WTC11 (cell line): ENCODE measurements at regions not wholly inside any gene's neighbourhood (a gene's known extent, or its start where the extent isn't known, plus 50 kb on each side); places are given as distances from the start of the nearest gene placed in this dataset.

Experiments
- ATAC-seq: fragments of 200-7000 bp; cut with Tn5 transposase; 2 replicates; pipeline ENCODE4 v1.10.0; 2021; ENCODE audit warnings: mild to moderate bottlenecking, moderate library complexity
- CTCF ChIA-PET: fragments of 300-600 bp; sonication (Branson Sonifier 250); formaldehyde crosslinking; loops from one replicate; lab custom pipeline; 2021; ENCODE audit warnings: antibody characterized with exemption; lab: Charles Lee
- POLR2A ChIA-PET: fragments of 350-600 bp; sonication (Branson Sonifier 250); formaldehyde crosslinking; loops from one replicate; lab custom pipeline; 2021; ENCODE audit warnings: antibody characterized with exemption; lab: Charles Lee
- DNase-seq: peaks from one replicate; pipeline ENCODE4 v3.0.0; 2021; ENCODE audit warnings: low spot score
- H3K27ac Mint-ChIP-seq: 2 replicates; pipeline ENCODE4 v1.8.0; 2021; ENCODE audit warnings: mixed read lengths
- H3K27me3 Mint-ChIP-seq: 2 replicates; pipeline ENCODE4 v1.8.0; 2021; ENCODE audit warnings: low read depth, mild to moderate bottlenecking, moderate library complexity, mixed read lengths
- H3K36me3 Mint-ChIP-seq: 2 replicates; pipeline ENCODE4 v1.8.0; 2021; ENCODE audit warnings: mixed read lengths
- H3K4me1 Mint-ChIP-seq: 2 replicates; pipeline ENCODE4 v1.8.0; 2022; ENCODE audit warnings: mixed read lengths
- H3K4me3 Mint-ChIP-seq: 2 replicates; pipeline ENCODE4 v1.8.0; 2021; ENCODE audit warnings: mild to moderate bottlenecking, moderate library complexity, mixed read lengths
- H3K9me3 Mint-ChIP-seq: 2 replicates; pipeline ENCODE4 v1.8.0; 2021; ENCODE audit warnings: mixed read lengths
- CREB1 ChIP-seq: sonication (generic); formaldehyde crosslinking; IDR thresholded peaks from 2 replicates; pipeline ENCODE4 v1.8.0; 2023; ENCODE audit warnings: mild to moderate bottlenecking, missing genetic modification reagents
- ESRRA ChIP-seq: sonication (generic); formaldehyde crosslinking; IDR thresholded peaks from 2 replicates; pipeline ENCODE4 v1.8.1; 2022; ENCODE audit warnings: mild to moderate bottlenecking, missing genetic modification reagents, borderline replicate concordance
- HMGA2 ChIP-seq: fragments of 250-450 bp; sonication (Bioruptor Pico); IDR thresholded peaks from 2 replicates; pipeline ENCODE4 v1.4.0; 2021; ENCODE audit warnings: mild to moderate bottlenecking, moderate library complexity
- JAZF1 ChIP-seq: fragments of 250-450 bp; sonication (Bioruptor Pico); IDR thresholded peaks from 2 replicates; pipeline ENCODE4 v1.9.0; 2021; ENCODE audit warnings: moderate library complexity, mild to moderate bottlenecking, inconsistent platforms
- MYBL2 ChIP-seq: sonication (generic); formaldehyde crosslinking; IDR thresholded peaks from 2 replicates; pipeline ENCODE4 v1.8.1; 2023; ENCODE audit warnings: mild to moderate bottlenecking, moderate library complexity, missing genetic modification reagents
- NR2C2 ChIP-seq: sonication (generic); formaldehyde crosslinking; IDR thresholded peaks from 2 replicates; pipeline ENCODE4 v1.8.0; 2022; ENCODE audit warnings: mild to moderate bottlenecking, missing genetic modification reagents
- PRRX2 ChIP-seq: fragments of 250-450 bp; sonication (Bioruptor Pico); IDR thresholded peaks from 2 replicates; pipeline ENCODE4 v1.8.0; 2021; ENCODE audit warnings: mild to moderate bottlenecking
- RORB ChIP-seq: fragments of 250-450 bp; sonication (Bioruptor Pico); IDR thresholded peaks from 2 replicates; pipeline ENCODE4 v1.9.0; 2021; ENCODE audit warnings: mild to moderate bottlenecking
- SMAD3 ChIP-seq: sonication (generic); formaldehyde crosslinking; IDR thresholded peaks from 2 replicates; pipeline ENCODE4 v1.8.0; 2022; ENCODE audit warnings: missing genetic modification reagents, mild to moderate bottlenecking, borderline replicate concordance
- TEAD4 ChIP-seq: sonication (generic); formaldehyde crosslinking; IDR thresholded peaks from 2 replicates; pipeline ENCODE4 v1.8.0; 2022; ENCODE audit warnings: mild to moderate bottlenecking, missing genetic modification reagents
- TP53 ChIP-seq: sonication (generic); formaldehyde crosslinking; IDR thresholded peaks from 2 replicates; pipeline ENCODE4 v1.8.1; 2023; ENCODE audit warnings: mild to moderate bottlenecking, missing genetic modification reagents
- TF ChIP-seq, protein P1 (sequence below): sonication (generic); formaldehyde crosslinking; IDR thresholded peaks from 2 replicates; pipeline ENCODE4 v1.8.1; 2023; ENCODE audit warnings: mild to moderate bottlenecking, missing genetic modification reagents
- TF ChIP-seq, protein P2 (sequence below): fragments of 250-450 bp; sonication (Bioruptor Pico); IDR thresholded peaks from 2 replicates; pipeline ENCODE4 v1.9.0; 2021; ENCODE audit warnings: moderate library complexity, mild to moderate bottlenecking, inconsistent platforms, borderline replicate concordance
- TF ChIP-seq, protein P3 (sequence below): sonication (generic); formaldehyde crosslinking; IDR thresholded peaks from 2 replicates; pipeline ENCODE4 v1.8.0; 2022; ENCODE audit warnings: missing genetic modification reagents
- TF ChIP-seq, protein P4 (sequence below): sonication (generic); formaldehyde crosslinking; IDR thresholded peaks from 2 replicates; pipeline ENCODE4 v1.8.1; 2022; ENCODE audit warnings: low read depth, missing genetic modification reagents, borderline replicate concordance
- TF ChIP-seq, protein P5 (sequence below): sonication (generic); formaldehyde crosslinking; IDR thresholded peaks from 2 replicates; pipeline ENCODE4 v1.8.0; 2023; ENCODE audit warnings: missing genetic modification reagents, mild to moderate bottlenecking, borderline replicate concordance
- TF ChIP-seq, protein P6 (sequence below): sonication (generic); formaldehyde crosslinking; IDR thresholded peaks from 2 replicates; pipeline ENCODE4 v1.8.1; 2023; ENCODE audit warnings: mild to moderate bottlenecking, missing genetic modification reagents, moderate library complexity
- TF ChIP-seq, protein P7 (sequence below): sonication (generic); formaldehyde crosslinking; IDR thresholded peaks from 2 replicates; pipeline ENCODE4 v1.8.1; 2022; ENCODE audit warnings: missing genetic modification reagents, borderline replicate concordance

DNA sequence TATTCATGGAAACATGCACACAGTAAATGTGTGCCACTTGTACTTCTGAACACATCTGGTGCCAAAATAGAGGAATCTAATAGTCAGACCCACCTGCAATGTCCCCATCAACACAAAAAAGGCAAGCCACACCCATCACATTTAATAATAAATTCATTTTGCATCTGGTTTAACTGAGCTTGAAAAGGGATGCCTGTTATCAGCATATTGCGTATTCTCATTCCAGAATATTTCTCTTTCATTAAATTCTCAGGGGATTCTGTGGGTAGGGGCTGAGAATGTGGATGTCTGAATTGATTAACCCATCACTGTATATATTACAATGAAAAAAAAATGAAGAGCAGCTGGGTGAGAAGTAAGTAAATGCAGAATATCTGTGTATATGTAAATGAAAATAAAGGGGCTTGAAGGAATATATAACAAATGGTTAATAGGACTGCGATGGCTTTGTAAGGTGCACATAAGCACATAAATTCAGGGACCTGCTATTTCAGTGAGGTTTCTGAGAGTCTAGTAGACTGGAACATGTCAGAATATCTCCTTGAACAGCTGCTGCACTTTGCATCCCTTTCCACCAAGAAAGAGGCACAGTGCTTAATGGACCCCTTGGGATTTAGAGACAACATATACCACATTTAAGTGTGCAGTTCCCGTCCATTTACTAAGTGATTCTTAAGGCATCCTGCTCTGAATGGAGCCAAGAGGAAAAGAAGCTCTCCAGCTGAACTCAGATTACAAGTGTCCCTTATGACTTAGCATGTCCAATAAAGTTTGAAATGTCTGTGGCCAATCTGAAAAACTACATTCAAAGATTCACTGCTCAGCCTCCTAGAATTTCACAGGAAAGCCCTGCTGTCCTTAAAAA is 104.1 kb upstream of the NIPBL start:
- Mint-ChIP-seq H3K27me3 (0 out of 2 replicates have a peak, but pooled peaks cover 4% of the 10 kb centered on the region), H3K4me1 (no peaks in the 10 kb centered on the region; the same call in 1 of the 2 replicates), H3K27ac (no peak overlapping the region), H3K9me3 (peaks cover 7% of the 10 kb centered on the region), H3K4me3 (no peak overlapping the region), H3K36me3 (peaks cover 6% of the 10 kb centered on the region)
- ChIA-PET CTCF (no interaction called here), POLR2A (no interaction called here)
- no peak for DNase-seq
- ATAC-seq: no peak
- TF ChIP-seq ESRRA (CRISPR knock-in tag) (no peak), NR2C2 (CRISPR knock-in tag) (no peak), TEAD4 (CRISPR knock-in tag) (no peak), CREB1 (CRISPR knock-in tag) (no peak), TP53 (CRISPR knock-in tag) (no peak), HMGA2 (CRISPR knock-in tag) (no peak), MYBL2 (CRISPR knock-in tag) (no peak), JAZF1 (CRISPR knock-in tag) (no peak), PRRX2 (no peak), RORB (CRISPR knock-in tag) (no peak), SMAD3 (no peak)
- TF ChIP-seq, protein P1, sequence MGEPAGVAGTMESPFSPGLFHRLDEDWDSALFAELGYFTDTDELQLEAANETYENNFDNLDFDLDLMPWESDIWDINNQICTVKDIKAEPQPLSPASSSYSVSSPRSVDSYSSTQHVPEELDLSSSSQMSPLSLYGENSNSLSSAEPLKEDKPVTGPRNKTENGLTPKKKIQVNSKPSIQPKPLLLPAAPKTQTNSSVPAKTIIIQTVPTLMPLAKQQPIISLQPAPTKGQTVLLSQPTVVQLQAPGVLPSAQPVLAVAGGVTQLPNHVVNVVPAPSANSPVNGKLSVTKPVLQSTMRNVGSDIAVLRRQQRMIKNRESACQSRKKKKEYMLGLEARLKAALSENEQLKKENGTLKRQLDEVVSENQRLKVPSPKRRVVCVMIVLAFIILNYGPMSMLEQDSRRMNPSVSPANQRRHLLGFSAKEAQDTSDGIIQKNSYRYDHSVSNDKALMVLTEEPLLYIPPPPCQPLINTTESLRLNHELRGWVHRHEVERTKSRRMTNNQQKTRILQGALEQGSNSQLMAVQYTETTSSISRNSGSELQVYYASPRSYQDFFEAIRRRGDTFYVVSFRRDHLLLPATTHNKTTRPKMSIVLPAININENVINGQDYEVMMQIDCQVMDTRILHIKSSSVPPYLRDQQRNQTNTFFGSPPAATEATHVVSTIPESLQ (CRISPR knock-in tag): no peak
- TF ChIP-seq, protein P2, sequence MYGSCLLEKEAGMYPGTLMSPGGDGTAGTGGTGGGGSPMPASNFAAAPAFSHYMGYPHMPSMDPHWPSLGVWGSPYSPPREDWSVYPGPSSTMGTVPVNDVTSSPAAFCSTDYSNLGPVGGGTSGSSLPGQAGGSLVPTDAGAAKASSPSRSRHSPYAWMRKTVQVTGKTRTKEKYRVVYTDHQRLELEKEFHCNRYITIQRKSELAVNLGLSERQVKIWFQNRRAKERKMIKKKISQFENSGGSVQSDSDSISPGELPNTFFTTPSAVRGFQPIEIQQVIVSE (CRISPR knock-in tag): no peak
- TF ChIP-seq, protein P3, sequence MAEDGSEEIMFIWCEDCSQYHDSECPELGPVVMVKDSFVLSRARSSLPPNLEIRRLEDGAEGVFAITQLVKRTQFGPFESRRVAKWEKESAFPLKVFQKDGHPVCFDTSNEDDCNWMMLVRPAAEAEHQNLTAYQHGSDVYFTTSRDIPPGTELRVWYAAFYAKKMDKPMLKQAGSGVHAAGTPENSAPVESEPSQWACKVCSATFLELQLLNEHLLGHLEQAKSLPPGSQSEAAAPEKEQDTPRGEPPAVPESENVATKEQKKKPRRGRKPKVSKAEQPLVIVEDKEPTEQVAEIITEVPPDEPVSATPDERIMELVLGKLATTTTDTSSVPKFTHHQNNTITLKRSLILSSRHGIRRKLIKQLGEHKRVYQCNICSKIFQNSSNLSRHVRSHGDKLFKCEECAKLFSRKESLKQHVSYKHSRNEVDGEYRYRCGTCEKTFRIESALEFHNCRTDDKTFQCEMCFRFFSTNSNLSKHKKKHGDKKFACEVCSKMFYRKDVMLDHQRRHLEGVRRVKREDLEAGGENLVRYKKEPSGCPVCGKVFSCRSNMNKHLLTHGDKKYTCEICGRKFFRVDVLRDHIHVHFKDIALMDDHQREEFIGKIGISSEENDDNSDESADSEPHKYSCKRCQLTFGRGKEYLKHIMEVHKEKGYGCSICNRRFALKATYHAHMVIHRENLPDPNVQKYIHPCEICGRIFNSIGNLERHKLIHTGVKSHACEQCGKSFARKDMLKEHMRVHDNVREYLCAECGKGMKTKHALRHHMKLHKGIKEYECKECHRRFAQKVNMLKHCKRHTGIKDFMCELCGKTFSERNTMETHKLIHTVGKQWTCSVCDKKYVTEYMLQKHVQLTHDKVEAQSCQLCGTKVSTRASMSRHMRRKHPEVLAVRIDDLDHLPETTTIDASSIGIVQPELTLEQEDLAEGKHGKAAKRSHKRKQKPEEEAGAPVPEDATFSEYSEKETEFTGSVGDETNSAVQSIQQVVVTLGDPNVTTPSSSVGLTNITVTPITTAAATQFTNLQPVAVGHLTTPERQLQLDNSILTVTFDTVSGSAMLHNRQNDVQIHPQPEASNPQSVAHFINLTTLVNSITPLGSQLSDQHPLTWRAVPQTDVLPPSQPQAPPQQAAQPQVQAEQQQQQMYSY: no peak
- TF ChIP-seq, protein P4, sequence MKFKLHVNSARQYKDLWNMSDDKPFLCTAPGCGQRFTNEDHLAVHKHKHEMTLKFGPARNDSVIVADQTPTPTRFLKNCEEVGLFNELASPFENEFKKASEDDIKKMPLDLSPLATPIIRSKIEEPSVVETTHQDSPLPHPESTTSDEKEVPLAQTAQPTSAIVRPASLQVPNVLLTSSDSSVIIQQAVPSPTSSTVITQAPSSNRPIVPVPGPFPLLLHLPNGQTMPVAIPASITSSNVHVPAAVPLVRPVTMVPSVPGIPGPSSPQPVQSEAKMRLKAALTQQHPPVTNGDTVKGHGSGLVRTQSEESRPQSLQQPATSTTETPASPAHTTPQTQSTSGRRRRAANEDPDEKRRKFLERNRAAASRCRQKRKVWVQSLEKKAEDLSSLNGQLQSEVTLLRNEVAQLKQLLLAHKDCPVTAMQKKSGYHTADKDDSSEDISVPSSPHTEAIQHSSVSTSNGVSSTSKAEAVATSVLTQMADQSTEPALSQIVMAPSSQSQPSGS: no peak
- TF ChIP-seq, protein P5, sequence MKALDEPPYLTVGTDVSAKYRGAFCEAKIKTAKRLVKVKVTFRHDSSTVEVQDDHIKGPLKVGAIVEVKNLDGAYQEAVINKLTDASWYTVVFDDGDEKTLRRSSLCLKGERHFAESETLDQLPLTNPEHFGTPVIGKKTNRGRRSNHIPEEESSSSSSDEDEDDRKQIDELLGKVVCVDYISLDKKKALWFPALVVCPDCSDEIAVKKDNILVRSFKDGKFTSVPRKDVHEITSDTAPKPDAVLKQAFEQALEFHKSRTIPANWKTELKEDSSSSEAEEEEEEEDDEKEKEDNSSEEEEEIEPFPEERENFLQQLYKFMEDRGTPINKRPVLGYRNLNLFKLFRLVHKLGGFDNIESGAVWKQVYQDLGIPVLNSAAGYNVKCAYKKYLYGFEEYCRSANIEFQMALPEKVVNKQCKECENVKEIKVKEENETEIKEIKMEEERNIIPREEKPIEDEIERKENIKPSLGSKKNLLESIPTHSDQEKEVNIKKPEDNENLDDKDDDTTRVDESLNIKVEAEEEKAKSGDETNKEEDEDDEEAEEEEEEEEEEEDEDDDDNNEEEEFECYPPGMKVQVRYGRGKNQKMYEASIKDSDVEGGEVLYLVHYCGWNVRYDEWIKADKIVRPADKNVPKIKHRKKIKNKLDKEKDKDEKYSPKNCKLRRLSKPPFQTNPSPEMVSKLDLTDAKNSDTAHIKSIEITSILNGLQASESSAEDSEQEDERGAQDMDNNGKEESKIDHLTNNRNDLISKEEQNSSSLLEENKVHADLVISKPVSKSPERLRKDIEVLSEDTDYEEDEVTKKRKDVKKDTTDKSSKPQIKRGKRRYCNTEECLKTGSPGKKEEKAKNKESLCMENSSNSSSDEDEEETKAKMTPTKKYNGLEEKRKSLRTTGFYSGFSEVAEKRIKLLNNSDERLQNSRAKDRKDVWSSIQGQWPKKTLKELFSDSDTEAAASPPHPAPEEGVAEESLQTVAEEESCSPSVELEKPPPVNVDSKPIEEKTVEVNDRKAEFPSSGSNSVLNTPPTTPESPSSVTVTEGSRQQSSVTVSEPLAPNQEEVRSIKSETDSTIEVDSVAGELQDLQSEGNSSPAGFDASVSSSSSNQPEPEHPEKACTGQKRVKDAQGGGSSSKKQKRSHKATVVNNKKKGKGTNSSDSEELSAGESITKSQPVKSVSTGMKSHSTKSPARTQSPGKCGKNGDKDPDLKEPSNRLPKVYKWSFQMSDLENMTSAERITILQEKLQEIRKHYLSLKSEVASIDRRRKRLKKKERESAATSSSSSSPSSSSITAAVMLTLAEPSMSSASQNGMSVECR (CRISPR knock-in tag): no peak
- TF ChIP-seq, protein P6, sequence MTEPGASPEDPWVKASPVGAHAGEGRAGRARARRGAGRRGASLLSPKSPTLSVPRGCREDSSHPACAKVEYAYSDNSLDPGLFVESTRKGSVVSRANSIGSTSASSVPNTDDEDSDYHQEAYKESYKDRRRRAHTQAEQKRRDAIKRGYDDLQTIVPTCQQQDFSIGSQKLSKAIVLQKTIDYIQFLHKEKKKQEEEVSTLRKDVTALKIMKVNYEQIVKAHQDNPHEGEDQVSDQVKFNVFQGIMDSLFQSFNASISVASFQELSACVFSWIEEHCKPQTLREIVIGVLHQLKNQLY (CRISPR knock-in tag): no peak
- TF ChIP-seq, protein P7, sequence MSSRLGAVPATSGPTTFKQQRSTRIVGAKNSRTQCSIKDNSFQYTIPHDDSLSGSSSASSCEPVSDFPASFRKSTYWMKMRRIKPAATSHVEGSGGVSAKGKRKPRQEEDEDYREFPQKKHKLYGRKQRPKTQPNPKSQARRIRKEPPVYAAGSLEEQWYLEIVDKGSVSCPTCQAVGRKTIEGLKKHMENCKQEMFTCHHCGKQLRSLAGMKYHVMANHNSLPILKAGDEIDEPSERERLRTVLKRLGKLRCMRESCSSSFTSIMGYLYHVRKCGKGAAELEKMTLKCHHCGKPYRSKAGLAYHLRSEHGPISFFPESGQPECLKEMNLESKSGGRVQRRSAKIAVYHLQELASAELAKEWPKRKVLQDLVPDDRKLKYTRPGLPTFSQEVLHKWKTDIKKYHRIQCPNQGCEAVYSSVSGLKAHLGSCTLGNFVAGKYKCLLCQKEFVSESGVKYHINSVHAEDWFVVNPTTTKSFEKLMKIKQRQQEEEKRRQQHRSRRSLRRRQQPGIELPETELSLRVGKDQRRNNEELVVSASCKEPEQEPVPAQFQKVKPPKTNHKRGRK (CRISPR knock-in tag): no peak
